ENCODE measurements at regions not wholly inside any gene's neighbourhood (a gene's known extent, or its start where the extent isn't known, plus 50 kb on each side); places are given as distances from the start of the nearest gene placed in this dataset.
"Not testable (repeated sequence)": the region's sequence is repeated elsewhere in the genome, so short reads cannot be mapped to it uniquely, and the experiment has no call there.

DNA sequence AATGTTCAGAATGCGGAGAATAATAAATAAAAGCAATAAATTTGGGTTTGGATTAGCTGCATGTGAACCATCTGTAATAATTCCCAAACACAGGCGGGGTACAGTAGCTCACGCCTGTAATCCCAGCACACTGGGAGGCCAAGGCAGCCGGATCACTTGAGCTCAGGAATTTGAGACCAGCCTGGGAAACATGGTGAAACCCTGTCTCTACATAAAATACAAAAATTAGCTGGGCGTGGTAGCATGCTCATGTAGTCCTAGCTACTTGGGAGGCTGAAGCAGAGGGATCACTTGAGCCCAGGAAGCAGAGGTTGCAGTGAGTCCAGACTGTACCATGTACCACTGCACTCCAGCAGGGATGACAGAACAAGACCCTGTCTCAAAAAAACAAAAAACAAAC, 53.9 kb upstream of the KCTD7 start:
- TF ChIP-seq, protein P1, sequence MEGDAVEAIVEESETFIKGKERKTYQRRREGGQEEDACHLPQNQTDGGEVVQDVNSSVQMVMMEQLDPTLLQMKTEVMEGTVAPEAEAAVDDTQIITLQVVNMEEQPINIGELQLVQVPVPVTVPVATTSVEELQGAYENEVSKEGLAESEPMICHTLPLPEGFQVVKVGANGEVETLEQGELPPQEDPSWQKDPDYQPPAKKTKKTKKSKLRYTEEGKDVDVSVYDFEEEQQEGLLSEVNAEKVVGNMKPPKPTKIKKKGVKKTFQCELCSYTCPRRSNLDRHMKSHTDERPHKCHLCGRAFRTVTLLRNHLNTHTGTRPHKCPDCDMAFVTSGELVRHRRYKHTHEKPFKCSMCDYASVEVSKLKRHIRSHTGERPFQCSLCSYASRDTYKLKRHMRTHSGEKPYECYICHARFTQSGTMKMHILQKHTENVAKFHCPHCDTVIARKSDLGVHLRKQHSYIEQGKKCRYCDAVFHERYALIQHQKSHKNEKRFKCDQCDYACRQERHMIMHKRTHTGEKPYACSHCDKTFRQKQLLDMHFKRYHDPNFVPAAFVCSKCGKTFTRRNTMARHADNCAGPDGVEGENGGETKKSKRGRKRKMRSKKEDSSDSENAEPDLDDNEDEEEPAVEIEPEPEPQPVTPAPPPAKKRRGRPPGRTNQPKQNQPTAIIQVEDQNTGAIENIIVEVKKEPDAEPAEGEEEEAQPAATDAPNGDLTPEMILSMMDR (IDR thresholded peaks at IDR 0.05): not testable (repeated sequence)
- TF ChIP-seq POLR2A, POLR2AphosphoS5, EP300 (IDR thresholded peaks at IDR 0.05): not testable (repeated sequence)

Data from upper lobe of left lung (tissue), 4 donors.